ENCODE measurements at regions not wholly inside any gene's neighbourhood (a gene's known extent, or its start where the extent isn't known, plus 50 kb on each side); places are given as distances from the start of the nearest gene placed in this dataset.

DNA sequence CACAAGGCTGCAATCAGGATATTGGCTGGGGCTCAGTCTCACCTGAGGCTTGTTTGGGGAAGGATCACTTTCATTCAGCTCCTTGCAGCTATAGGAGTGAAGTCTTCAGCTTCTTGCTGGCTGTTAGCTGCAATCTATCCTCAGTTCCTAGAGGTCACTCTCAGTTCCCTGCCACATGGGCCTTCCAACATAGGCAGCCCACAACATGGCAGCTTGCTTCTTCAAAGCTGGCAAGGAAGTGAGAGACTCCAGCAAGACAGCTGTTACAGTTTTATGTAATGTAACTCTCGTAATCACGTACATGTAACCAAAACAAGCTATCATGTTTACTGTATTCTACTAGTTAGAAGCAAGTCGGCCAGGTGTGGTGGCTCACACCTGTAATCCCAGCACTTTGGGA is 226.9 kb downstream of the CDC5L start:
- DNase-seq, result no peak

DNA sequence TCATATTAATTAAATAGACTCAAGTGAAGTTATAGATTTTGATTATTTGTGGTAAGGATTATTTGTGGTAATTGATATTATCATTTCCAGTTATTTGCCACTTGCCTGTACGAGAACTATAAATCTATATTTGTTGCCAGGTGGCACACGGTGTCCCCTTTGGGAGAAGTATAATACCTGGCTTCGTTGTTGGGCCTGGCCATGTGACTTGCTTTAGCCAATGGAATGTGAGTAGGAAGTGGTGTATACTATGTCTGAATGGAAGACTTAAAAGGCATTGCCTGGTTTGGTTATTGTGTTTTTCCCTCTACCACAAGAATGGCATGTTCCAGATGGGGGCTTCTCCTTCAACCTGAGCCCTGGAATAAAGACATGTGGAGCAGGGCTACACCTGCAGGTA is 228.1 kb downstream of the CDC5L start:
- no peak for DNase-seq

DNA sequence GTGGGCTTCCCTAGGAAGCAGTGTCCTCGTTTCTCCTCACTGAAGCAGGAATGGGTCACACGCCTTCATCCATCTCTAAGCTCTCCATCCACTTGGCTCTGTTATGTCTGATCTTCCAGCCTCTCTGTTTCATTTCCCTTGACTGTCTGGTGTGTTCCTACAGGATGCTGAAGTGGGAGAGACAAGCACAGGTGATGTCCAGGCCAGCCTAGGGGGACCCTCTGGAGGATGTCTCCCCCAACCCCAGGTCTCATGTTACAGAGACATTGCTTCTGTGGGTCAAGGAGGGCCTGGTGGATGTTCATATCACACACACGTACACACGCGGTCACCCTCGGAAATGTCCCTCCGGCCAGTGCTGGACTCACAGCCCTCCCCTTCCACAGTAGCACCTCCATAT is 229.9 kb downstream of the CDC5L start:
- no peak for DNase-seq

DNA sequence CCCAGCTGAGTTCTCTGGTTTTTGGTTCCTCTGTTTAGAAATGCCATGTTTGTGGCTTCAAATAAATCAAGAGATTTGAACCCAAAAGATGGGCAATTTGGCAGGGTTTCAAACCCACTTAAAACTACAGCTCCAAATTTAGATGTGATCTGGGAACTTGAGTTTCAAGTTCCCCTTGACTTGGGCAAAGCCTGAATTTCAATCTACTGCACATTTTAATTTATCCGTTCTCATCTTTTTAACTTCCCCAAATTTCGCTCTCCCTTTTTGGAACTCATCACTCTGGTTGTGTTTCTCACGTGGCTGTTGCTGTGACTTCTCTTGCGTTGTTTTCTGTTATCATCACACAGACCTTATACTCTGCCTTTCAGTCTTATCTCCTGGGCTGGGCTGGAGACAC is 230.9 kb downstream of the CDC5L start:
- DNase-seq, result no peak

DNA sequence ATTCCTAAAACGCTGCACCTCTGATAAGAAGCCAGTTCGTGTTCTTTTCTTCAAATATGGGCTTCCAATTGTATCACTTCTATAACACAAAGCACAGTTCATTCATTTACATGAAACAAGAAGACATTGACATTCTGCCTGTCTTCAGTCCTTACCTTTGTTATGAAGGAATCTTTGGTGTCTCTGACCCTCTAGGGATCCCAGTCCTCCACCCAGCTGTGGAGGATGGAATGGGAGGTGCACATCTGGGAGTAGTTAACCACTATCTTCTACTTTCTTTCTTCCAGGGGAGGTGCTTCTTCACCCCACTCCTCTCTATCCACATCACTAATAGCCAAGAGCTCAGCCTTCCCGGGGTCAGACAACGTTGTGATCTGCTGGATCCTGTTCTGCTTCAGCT is 233.4 kb downstream of the CDC5L start:
- no peak for DNase-seq

DNA sequence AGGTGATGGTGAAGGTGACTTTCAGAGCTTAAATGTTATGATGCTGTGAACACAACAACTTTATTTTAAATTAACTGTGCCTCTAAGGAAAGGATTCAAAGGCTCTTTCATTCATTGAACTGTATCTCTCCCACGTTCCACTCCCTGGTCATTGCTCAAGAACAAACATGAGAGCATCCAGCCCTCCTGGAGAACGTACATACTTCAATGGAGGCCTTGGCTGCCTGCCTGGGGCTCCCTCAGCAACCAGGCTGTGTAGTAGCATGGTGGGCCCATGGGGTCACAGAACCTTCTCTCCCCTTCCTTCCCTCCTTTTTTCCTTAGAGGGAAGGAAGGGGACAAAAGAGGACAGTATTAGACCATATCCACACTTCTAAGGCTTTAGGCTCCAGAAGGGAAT is 234.3 kb downstream of the CDC5L start:
- DNase-seq, result no peak

DNA sequence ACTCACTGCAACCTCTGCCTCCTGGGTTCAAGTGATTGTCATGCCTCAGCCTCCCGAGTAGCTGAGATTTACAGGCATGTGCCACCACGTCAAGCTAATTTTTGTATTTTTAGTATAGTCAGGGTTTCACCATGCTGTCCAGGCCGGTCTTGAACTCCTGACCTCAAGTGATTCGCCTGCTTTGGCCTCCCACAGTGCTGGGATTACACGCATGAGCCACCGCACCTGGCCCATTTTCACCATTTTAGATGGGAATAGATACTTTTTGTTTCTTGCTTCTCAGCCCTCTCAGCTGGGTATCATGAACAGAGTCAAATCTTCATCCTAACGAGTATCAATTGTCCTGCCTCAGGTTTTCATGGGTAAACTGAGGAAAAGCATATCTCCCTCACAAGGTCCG is 235.0 kb downstream of the CDC5L start:
- no peak for DNase-seq

DNA sequence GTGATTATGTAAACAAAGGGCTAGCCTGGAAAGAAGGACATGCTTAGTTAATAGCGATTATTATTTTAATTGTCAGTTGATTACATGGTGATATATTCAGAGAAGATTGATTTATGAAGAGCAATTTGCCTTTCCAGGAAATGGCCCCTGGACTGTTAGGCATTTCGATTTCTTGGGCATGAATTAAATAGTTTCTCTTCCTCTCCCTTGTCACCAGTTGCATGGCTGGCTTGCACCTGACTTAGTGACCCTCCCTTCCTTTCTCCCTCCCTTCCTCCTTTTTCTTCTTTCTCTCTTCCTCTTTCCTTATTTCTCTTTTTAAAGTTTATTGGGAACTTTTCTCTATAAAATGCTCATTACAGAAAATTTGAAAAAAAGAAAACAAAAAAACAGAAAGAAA is 235.4 kb downstream of the CDC5L start:
- no peak for DNase-seq

DNA sequence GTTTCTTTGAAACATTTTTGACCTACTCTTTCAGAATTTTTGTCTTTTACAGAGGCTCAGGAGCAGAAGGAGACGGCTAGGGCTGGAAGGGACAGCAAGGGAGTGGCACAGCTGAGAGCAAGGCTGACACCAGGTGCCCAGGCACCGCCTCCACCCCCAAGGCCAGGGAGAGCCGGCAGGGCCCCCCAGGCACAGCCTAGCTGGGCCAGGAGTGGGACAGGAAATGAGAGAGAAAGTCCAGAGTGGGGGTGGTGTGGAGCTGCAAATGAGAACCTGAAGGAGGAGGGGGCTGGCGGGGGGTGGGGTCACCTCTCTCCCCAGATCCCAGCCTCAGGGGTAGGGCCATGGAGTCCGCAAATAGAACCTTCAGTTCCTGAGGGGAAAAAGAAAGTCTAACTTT is 236.7 kb downstream of the CDC5L start:
- no peak for DNase-seq

DNA sequence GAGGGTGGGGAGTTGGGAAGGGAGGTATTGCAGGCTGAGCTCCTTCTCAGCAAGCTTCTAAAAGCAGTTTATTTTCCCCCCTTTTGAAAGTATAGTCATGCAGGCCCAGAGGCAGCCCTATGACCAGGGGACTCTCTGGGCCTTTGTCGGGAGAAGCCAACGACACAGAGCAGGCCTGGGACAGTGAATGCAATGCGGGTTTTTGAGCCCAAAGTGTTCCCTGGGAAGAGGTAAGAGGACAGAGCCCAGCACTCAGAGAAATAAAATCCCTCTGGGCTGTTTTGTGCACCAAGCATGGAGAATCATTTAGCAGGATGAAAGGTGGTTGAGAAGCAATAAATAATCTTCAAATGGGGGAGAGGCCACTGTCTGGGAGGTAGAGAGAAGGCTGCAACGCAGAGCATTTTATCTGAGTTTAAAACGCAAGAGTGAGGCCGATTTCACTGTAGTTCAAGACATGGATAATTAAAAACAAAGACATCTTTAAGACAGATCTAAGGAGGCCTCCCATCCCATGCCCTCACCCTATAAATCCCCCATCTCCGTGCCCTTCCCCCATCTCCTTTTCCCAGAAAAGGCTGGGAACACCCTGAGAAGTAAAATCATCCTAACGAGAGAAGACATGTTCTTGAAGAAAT is 237.5 kb downstream of the CDC5L start:
- DNase-seq, result no peak

DNA sequence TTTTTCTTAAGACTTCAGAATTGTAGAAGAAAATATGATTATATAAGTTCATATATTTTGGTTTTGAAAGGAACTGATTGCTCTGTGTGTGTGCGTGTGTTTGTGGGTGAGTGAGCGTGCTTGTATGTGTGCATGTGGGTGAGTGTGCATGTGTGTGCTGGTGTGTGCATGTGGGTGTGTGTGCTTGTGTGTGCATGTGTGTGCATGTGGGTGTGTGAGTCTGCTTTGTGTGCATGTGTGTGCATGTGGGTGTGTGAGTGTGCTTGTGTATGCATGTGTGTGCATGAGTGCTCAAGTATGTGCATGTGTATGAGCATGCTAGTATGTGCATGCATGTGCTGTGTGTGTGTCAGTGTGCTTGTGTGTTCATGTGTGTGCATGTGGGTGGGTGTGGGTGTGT is 238.5 kb downstream of the CDC5L start:
- no peak for DNase-seq

DNA sequence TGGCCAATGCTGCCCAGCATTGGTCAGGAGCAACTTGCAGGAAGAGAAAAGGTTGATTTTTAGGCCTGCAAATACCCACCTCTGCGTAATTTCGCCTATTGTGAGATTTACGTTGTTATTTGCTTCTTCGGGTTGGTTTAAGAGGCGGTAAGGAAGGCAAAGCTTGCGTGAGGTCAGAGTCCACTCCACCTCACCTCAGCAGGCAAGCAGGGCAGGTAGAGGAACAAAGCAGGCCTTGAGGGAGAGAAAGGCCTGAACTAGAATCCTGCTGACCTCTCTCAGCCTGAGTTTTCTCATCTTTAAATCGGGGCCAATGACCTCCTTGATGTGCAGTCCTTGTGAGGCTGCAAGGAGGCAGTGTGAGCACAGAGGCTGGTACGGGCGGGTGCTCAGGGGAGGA is 239.1 kb downstream of the CDC5L start:
- DNase-seq, result no peak

DNA sequence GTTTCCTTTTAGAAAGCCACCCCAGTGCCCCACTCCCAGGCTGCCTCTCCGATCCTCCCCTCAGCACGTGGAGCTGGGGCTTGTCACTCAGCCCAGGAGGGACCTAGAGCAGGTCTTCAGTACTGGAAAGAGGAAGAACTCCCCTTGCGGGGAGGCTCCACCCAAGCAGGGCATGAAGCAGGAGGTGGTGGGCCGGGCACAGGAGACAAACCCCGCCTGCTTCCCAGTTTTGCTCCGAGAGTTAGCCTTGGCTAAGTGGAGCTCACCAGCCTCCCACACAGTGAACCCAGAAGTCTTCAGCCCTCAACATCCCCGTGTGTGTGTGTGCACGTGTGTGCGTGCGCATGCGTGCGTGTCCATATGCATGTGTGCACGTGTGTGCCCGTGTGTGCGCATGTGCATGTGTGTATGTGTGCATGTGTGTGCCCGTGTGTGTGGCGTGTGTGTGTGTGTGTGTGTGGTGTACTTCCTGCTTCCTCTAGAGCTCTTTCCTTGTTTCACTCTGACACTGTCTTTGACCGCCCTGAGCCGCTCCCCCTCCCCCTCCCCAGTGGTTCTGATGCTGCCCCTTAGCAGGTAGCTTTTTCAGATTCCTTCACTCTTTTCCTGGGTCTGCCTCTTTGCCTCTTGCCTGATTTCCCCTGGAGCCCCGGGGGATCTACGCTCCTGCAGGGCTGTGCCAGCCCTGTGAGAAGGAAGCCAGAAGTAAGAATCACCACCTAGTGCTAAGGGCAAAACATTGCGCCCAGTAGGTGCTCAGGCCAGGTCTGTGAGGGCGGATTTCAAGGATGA is 239.8 kb downstream of the CDC5L start:
- no peak for DNase-seq

DNA sequence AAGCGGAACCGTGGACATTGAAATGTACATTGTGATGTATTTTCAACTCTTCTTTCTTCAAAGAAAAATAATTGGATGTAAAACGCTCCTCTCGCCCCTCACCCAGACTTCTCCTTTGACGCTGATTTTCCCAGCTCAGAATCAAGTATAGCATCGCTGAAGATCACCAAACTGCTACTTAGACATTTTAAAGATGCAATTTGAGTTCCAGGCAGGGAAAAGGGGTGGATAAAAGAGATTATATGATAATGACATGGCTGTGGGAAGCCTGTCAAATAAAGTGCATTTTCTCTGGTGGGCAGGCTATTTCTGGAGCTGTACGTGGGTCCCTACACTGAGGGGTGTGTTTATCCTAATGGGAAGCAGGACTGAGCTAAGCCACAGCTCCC is 240.4 kb downstream of the CDC5L start:
- no peak for DNase-seq

DNA sequence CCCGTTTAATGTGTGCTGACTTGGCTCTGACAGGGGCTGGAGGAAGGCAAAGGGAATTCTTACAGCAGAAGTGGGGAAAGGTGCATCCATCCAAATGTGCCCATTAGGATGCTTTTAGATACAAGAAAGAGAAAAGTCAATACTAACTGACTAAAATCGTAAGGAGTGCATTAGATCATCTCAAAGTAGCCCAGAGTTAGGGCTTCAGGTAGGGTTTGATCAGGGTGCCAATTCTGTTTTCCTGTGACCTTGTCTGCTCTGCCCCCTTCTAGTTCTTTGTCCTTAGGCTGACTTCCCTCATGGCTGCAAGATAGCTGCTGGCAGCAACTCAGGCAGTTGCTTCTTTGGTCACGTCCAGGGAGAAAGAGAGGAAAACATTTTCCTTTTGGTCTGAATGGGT is 240.8 kb downstream of the CDC5L start:
- no peak for DNase-seq

DNA sequence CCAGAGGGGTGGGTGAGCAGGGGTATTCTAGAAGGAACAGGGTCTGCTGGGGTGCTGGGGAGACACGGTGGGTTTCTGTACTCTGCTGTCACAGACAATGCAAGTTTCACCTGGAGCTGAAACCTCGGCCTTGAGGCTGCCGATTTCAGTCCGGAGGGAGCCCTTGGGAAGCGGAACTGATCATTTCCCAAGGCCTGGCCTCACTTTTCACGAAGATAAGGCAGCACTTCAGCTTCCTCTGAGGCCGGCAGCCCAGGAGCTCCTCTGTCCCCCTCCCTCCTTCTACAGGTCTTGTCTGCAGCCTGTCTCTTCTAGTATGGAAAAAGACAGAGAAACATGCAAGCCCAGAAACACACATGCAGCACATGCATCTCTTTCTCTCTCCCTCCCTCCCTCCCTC is 242.1 kb downstream of the CDC5L start:
- no peak for DNase-seq

DNA sequence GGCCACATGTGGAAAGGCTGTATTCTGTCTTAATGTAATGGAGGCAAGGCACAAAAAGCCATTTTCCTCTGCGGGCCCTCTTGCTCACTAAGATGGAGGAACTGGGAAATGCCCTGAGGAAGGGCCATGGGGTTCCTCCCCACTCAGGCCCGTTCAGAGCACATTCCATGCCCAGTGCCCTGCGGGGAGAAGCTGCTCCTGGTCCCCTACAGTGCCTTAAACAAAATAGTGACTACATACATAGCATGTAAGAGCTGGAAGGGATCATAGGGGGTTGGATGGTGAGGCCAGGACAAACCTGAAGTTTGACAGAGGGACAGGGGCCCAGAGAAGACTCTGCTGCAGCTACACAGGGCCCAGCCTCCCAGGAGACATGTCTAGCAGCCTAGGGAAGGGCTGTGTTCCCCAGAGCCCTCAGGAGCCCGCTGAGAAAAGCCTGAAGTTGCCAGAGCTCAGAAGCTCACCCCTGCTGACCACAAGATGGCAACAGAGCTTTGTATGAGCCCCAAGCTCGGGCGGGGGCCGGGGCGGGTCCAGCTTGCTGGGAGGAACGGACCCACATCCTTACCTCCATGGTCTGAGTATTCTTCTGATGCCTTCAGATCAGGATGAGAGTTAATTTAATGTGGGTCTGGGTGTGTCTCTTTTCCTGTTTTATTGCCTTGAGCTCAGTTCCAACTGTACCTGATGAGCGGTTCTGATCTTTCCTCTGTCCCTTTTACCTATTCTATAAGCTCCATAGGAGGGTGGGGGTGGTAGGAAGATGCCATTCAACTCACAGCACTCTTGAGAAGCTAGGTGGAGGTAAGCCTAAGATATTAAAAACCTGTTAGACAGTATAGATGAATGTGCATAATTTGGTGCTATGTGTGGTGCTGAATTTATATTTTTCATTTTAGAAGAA is 242.9 kb downstream of the CDC5L start:
- no peak for DNase-seq

DNA sequence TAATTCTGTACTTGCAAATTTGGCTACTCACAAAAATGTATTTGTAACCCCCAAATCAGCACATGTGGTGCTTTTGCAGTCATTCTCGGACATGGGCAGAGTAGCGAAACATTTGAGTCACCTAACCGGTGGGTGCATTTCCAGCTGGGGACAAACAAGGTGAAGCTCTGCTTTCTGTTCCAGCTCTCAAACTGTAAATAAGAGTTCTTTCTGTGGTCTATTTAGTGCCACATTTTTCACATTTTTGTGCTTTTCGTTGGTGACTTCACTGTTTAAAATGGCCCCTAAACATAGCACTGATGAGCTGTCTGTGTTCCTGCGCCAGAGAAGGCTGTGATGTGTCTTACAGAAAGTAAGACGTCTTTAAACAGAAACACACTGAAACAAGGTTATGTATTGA is 244.5 kb downstream of the CDC5L start:
- no peak for DNase-seq

DNA sequence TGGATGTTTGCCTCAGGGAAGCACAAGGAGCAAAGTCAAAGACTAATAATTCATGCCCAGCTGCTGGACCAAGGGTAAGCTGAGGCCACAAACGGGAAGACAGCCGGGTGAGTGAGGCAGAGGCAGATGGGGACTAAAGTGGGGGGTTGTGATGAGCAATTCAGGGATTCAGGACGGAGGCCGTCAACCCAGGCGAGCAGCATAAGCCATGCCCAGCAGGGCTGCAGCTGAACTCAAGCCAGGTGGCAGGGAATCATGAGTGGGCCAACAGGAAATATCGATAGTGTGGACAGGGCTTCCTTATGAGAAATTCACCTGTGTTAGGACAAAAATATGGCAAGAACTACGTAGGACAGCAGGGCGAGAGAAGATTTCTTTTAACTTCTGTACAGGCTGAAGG is 246.8 kb downstream of the CDC5L start:
- no peak for DNase-seq

DNA sequence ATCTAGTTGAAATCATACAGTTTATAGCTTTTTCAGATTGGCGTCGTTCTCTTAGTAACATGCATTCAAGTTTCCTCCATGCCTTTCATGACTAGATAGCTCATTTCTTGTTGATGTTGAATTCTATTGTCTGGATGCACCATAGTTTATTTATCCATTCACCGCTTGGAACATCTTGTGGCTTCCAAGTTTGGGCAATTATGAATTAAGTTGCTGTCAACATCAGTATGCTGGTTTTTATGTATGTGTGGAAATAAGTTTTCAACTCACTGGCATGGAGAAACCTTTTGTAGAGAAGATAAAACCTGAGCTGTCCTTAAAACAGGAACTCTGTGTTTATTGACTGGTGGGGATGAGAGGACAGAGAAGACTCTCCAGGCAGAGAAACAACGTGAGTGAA is 248.0 kb downstream of the CDC5L start:
- DNase-seq, result no peak

DNA sequence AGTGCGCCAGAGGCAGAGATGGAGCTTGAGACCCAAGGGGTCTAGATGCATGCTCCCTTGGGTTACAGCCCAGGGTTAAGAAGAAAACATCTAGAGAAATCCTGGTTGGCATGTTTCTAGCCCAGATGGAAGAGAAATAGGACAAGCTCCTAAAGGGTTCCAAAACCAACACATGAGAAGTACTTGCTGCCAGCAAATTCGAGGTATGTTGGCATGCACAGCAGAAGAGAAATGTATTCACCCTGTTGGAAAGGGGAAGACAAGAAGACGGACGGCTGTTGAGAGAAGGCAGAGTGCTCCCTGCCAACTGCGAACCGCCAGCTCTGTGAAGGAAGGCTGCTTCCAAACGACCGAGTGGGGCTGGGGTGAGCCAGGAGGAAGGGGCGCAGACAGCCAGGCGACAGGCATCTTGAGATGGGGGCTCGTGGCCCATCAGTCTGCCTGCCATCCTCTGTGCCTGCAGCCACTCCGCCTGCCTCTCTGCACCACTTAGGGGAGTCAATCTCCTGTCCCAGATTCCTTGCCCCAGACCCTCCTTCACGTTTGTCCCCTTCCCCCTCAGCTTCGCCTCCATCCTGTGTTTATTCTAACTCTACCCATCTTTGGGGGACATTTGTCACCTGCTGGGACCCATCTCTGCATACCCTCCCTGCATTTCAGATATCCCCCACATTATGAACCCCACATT is 249.2 kb downstream of the CDC5L start:
- no peak for DNase-seq

DNA sequence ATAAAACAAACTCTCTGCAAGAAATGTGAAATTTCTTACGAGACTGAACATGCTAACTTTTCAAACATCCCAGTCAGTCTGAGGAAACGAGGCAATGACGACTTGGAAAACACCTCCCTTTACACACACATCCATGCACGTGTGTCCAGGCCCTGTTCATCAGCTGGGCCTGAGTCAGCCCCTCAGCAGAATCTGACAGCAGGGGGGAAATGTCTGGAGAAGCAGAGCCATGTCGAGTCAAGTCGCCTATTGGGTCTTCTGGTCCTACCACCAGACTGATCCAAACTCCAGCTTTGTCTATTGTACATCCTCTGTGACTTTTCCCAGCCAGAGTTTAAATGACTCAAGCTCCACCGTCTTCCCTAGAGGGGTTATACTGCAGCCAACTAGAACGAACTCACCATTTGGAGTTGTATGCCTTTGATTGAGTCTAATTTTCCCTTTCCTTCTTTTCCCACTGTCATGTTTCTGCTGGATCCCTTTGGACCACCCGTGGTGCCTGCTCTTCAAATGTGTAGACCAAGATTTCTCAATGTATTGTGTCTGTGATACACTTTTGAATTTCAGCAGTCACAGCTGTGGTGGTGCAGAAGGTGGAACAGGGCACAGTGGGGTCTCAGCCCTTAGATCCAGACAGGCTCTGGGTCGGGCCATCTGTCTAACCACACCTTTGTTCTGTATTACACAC is 254.0 kb downstream of the CDC5L start:
- DNase-seq, result no peak

DNA sequence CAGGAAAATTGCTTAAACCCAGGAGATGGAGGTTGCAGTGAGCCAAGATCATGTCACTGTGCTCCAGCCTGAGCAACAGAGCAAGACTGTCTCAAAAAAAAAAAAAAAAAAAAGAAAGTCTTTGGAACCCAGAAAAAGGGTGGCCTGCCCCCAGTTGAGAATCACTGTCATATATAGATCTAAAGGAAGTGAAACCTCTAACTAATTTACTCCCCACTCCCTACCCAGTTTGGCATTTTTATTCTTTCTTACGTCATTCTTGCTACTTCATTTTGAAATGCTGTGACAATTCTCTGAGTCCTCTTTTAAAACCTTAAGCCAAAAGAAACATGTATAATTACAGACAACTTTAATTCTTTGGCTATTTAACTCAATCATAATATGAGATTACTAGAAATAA is 254.8 kb downstream of the CDC5L start:
- no peak for DNase-seq

Data from activated gamma-delta T cell (primary cell).